B cell (primary cell): ENCODE measurements at regions not wholly inside any gene's neighbourhood (a gene's known extent, or its start where the extent isn't known, plus 50 kb on each side); places are given as distances from the start of the nearest gene placed in this dataset.
"Not testable (repeated sequence)": the region's sequence is repeated elsewhere in the genome, so short reads cannot be mapped to it uniquely, and the experiment has no call there.

Source experiments
- ATAC-seq: fragments of 200-7000 bp; cut with Tn5 transposase; one replicate; pipeline ENCODE4 v1.10.0; 2021; ENCODE audit warnings: low read depth, mild to moderate bottlenecking, moderate number of reproducible peaks, moderate library complexity
- CTCF ChIA-PET: fragments of 350-600 bp; sonication (Branson Sonifier 250); formaldehyde crosslinking; loops from one replicate; lab custom pipeline; 2021; ENCODE audit warnings: antibody characterized with exemption, inconsistent platforms; lab: Charles Lee
- POLR2A ChIA-PET: fragments of 350-600 bp; sonication (Branson Sonifier 250); formaldehyde crosslinking; loops from one replicate; lab custom pipeline; 2021; ENCODE audit warnings: antibody characterized with exemption; lab: Charles Lee
- DNase-seq: peaks from one replicate; pipeline ENCODE4 v3.0.0; 2013
- H2AFZ ChIP-seq: 2 replicates; pipeline ENCODE4 v1.6.1; 2012; ENCODE audit warnings: mild to moderate bottlenecking, low read depth, low read length; ENCODE audit not compliant: insufficient read depth, poor library complexity, severe bottlenecking
- H3K27ac ChIP-seq, 2 donors: 1 replicate in 1 of 2; 2 replicates in 1 of 2; pipeline ENCODE4 v1.5.1; 2012 to 2013; ENCODE audit warnings: low read length in 2 of 2, mild to moderate bottlenecking in 2 of 2, moderate library complexity in 1 of 2
- H3K27me3 ChIP-seq, 4 experiments: fragments of 200-600 bp in 1 of 4; sonication (generic) in 1 of 4; replicated peaks in 1 of 4; 1 replicate in 2 of 4; 2 replicates in 2 of 4; pipeline versions ENCODE4 v1.6.1 to v1.7.0; 2013 to 2016; ENCODE audit warnings: low read length in 3 of 4, mild to moderate bottlenecking in 2 of 4, mixed read lengths in 1 of 4, moderate library complexity in 1 of 4; ENCODE audit not compliant: insufficient read depth in 4 of 4, control insufficient read depth in 3 of 4; ENCODE audit errors: control extremely low read depth in 1 of 4
- H3K36me3 ChIP-seq, 2 experiments: replicated peaks in 1 of 2; 1 replicate in 1 of 2; 2 replicates in 1 of 2; pipeline versions ENCODE4 v1.6.1 to v1.7.1; 2013; ENCODE audit warnings: low read length in 1 of 2; ENCODE audit not compliant: insufficient read depth in 2 of 2, control insufficient read depth in 1 of 2; ENCODE audit errors: control extremely low read depth in 1 of 2, extremely low read depth in 1 of 2
- H3K4me1 ChIP-seq, 2 donors: fragments of 200-600 bp in 1 of 2; sonication (generic) in 1 of 2; 1 replicate in 1 of 2; 2 replicates in 1 of 2; pipeline versions ENCODE4 v1.5.1 to v1.6.1; 2013 to 2017; ENCODE audit warnings: low read length in 2 of 2; ENCODE audit not compliant: control insufficient read depth in 2 of 2, insufficient read depth in 2 of 2
- H3K4me2 ChIP-seq: replicated peaks from 2 replicates; pipeline ENCODE3; 2012; ENCODE audit warnings: mild to moderate bottlenecking, low read depth, low read length; ENCODE audit not compliant: poor library complexity, severe bottlenecking
- H3K4me3 ChIP-seq, 5 experiments: fragments of 200-600 bp in 1 of 5; sonication (generic) in 1 of 5; 1 replicate in 3 of 5; 2 replicates in 2 of 5; pipeline versions ENCODE4 v1.5.1 to v1.7.0; 2011 to 2016; ENCODE audit warnings: low read length in 4 of 5, mild to moderate bottlenecking in 4 of 5, low read depth in 2 of 5, control low read depth in 1 of 5, moderate library complexity in 1 of 5; ENCODE audit not compliant: insufficient read depth in 1 of 5; ENCODE audit errors: control extremely low read depth in 1 of 5, extremely low read depth in 1 of 5
- H3K79me2 ChIP-seq: fragments of 200-600 bp; sonication (generic); one replicate; pipeline ENCODE4 v1.6.0; 2016; ENCODE audit warnings: low read length; ENCODE audit not compliant: control insufficient read depth, insufficient read depth
- H3K9ac ChIP-seq: fragments of 200-600 bp; sonication (generic); 2 replicates; pipeline ENCODE4 v1.6.1; 2017; ENCODE audit warnings: mild to moderate bottlenecking, low read length, moderate library complexity
- H3K9me3 ChIP-seq, 3 donors: one replicate each; pipeline versions ENCODE4 v1.6.1 to v1.7.1; 2013; ENCODE audit warnings: low read length in 2 of 3; ENCODE audit not compliant: control insufficient read depth in 2 of 3, insufficient read depth in 1 of 3; ENCODE audit errors: control extremely low read depth in 1 of 3
- H4K20me1 ChIP-seq: 2 replicates; pipeline ENCODE4 v1.6.0; 2012; ENCODE audit warnings: mild to moderate bottlenecking, low read length; ENCODE audit not compliant: insufficient read depth, control insufficient read depth, poor library complexity, severe bottlenecking
- H3K27ac Mint-ChIP-seq: one replicate; pipeline ENCODE4 v1.8.0; 2021; ENCODE audit warnings: mixed read lengths
- H3K27me3 Mint-ChIP-seq: one replicate; pipeline ENCODE4 v1.8.0; 2021; ENCODE audit warnings: mixed read lengths
- H3K4me1 Mint-ChIP-seq: one replicate; pipeline ENCODE4 v1.8.0; 2021; ENCODE audit warnings: mixed read lengths
- H3K4me3 Mint-ChIP-seq: one replicate; pipeline ENCODE4 v1.8.0; 2021; ENCODE audit warnings: mixed read lengths
- H3K9me3 Mint-ChIP-seq: one replicate; pipeline ENCODE4 v1.8.0; 2022; ENCODE audit warnings: mixed read lengths; ENCODE audit not compliant: insufficient read depth
- CTCF ChIP-seq: fragments of 200-600 bp; IDR thresholded peaks from one replicate; pipeline ENCODE4 v1.8.0; 2022; ENCODE audit warnings: antibody characterized with exemption, mild to moderate bottlenecking
- EZH2 ChIP-seq: IDR thresholded peaks from 2 replicates; pipeline ENCODE4 v1.6.1; 2012; ENCODE audit warnings: borderline replicate concordance, low read depth, mild to moderate bottlenecking, moderate library complexity, low read length; ENCODE audit not compliant: insufficient read depth, poor library complexity, severe bottlenecking
- WGBS: methylation state at CpG from one replicate; pipeline ENCODE4 v1.1.5; 2013; ENCODE audit warnings: missing lambda C conversion rate; ENCODE audit not compliant: insufficient coverage; 5-methylcytosine and 5-hydroxymethylcytosine counted together
- intact Hi-C: fragments of 100-400 bp; cut with micrococcal nuclease; formaldehyde crosslinking; loops from one replicate; pipeline ENCODE4 v1.10.0; 2022

- Histone ChIP-seq H3K27ac (no peak overlapping the region), H3K79me2 (no peaks in the 10 kb centered on the region), H3K27me3 (no peaks in the 10 kb centered on the region), H2AFZ (no peak overlapping the region), H3K4me3 (no peak overlapping the region), H3K9ac (no peak overlapping the region), H3K4me2 (no peak overlapping the region), H3K36me3 (no peaks in the 10 kb centered on the region), H3K9me3 (no peaks in the 10 kb centered on the region), H4K20me1 (no peaks in the 10 kb centered on the region), H3K4me1 (no peaks in the 10 kb centered on the region)
- POLR2A ChIA-PET, result no interaction called here
- ATAC-seq (no peak), DNase-seq (no peak)
- intact Hi-C loops, result no loop called here
- H3K4me1 Mint-ChIP-seq, result no peaks in the 10 kb centered on the region
- no peak overlapping the region for H3K4me3 Mint-ChIP-seq
- TF ChIP-seq EZH2 (no peak), CTCF (no peak)
- H3K9me3 Mint-ChIP-seq, result no peaks in the 10 kb centered on the region
- CTCF ChIA-PET, result interaction anchor here (0.6 kb wide), 1 partner anchor 12 kb away, joined by 3 read pairs; no protein-coding TSS in a partner anchor
- no peaks in the 10 kb centered on the region for H3K27me3 Mint-ChIP-seq
- no peak overlapping the region for H3K27ac Mint-ChIP-seq
Measured at GRCh38 chr9:30362373-30362772, 2022.1 kb upstream of the ACO1 start.

GRCh38 chr9:30366140-30366539 lies 2018.3 kb upstream of the ACO1 start:
- H3K27me3 Mint-ChIP-seq, H3K4me2 ChIP-seq, H3K4me3 Mint-ChIP-seq, H3K9ac ChIP-seq, H3K9me3 ChIP-seq, H3K9me3 Mint-ChIP-seq, H3K4me3 ChIP-seq, intact Hi-C loops, CTCF ChIA-PET, H3K27ac Mint-ChIP-seq, H3K27me3 ChIP-seq, H3K4me1 Mint-ChIP-seq, H4K20me1 ChIP-seq, DNase-seq, H3K36me3 ChIP-seq, POLR2A ChIA-PET, ATAC-seq, H2AFZ ChIP-seq, H3K4me1 ChIP-seq, H3K27ac ChIP-seq, H3K79me2 ChIP-seq: not testable (repeated sequence)
- no CpG with 5 or more reads among the region's 4 CpGs for WGBS
